K562 (cell line): ENCODE measurements at regions not wholly inside any gene's neighbourhood (a gene's known extent, or its start where the extent isn't known, plus 50 kb on each side); places are given as distances from the start of the nearest gene placed in this dataset.
A peak's percentile ranks its signal among the peaks of the same experiment; 100 is the strongest.

Experiments used
- CTCF ChIP-seq, 3 experiments: IDR thresholded peaks in 2 of 3; conservative IDR thresholded peaks in 1 of 3; 2 replicates each; pipeline ENCODE4 v1.5.1; 2011 to 2012; ENCODE audit warnings: low read length in 3 of 3, mild to moderate bottlenecking in 3 of 3, control low read depth in 2 of 3, improper control_type of control experiment in 1 of 3, inconsistent platforms in 1 of 3, low read depth in 1 of 3, mixed read lengths in 1 of 3, moderate library complexity in 1 of 3; ENCODE audit not compliant: insufficient read depth in 2 of 3
- FOXJ3 ChIP-seq: sonication (generic); formaldehyde crosslinking; IDR thresholded peaks from 2 replicates; pipeline ENCODE4 v1.4.0; 2020; ENCODE audit warnings: mild to moderate bottlenecking, missing genetic modification reagents
- ZBTB33 ChIP-seq: sonication (generic); formaldehyde crosslinking; IDR thresholded peaks from 2 replicates; pipeline ENCODE4 v1.8.1; 2023; ENCODE audit warnings: mild to moderate bottlenecking, missing genetic modification reagents

- TF ChIP-seq FOXJ3 (CRISPR knock-in tag): no peak
- no peak for TF ChIP-seq ZBTB33
- TF ChIP-seq CTCF (IDR thresholded peaks at IDR 0.05 in 2 of 3, conservative IDR thresholded peaks at IDR 0.05 in 1 of 3; ENCODE audit: insufficient read depth in 2 of 3, low read depth in 1 of 3, low read length in 3 of 3): peak; percentile 36 to 59 (median 42); a peak in 4 of 6 replicates
Observed at GRCh38 chr14:106605548-106606448, 1079.4 kb downstream of the TMEM121 start.
